ENCODE measurements at regions not wholly inside any gene's neighbourhood (a gene's known extent, or its start where the extent isn't known, plus 50 kb on each side); places are given as distances from the start of the nearest gene placed in this dataset.

GRCh38 chr7:52940481-52940880 is 95.0 kb upstream of the POM121L12 start:
- TF ChIP-seq CTCF (IDR thresholded peaks at IDR 0.05), result no peak
- TF ChIP-seq POLR2A (IDR thresholded peaks at IDR 0.05), result no peak

Measured in testis (tissue), 2 donors.